Thymus (tissue), 11 donors: ENCODE measurements at regions not wholly inside any gene's neighbourhood (a gene's known extent, or its start where the extent isn't known, plus 50 kb on each side); places are given as distances from the start of the nearest gene placed in this dataset.

Experiments
- DNase-seq, 9 donors: peaks; one replicate each; pipeline ENCODE4 v3.0.0-alpha.2; 2013; ENCODE audit warnings: low spot score in 9 of 9, low read depth in 6 of 9, missing footprints in 1 of 9
- H3K27ac ChIP-seq, 2 donors: one replicate each; pipeline ENCODE4 v1.5.1; 2013; ENCODE audit warnings: control low read depth in 1 of 2, low read depth in 1 of 2, low read length in 1 of 2, mild to moderate bottlenecking in 1 of 2, moderate library complexity in 1 of 2
- H3K27me3 ChIP-seq, 2 donors: one replicate each; pipeline ENCODE4 v1.5.1; 2013; ENCODE audit warnings: low read length in 1 of 2; ENCODE audit not compliant: control insufficient read depth in 2 of 2, insufficient read depth in 1 of 2
- H3K36me3 ChIP-seq, 2 donors: one replicate each; pipeline ENCODE4 v1.5.1; 2013; ENCODE audit warnings: low read length in 1 of 2, mild to moderate bottlenecking in 1 of 2, moderate library complexity in 1 of 2; ENCODE audit not compliant: control insufficient read depth in 2 of 2, insufficient read depth in 2 of 2
- H3K4me1 ChIP-seq, 2 donors: one replicate each; pipeline ENCODE4 v1.5.1; 2013; ENCODE audit warnings: low read length in 2 of 2; ENCODE audit not compliant: control insufficient read depth in 2 of 2, insufficient read depth in 2 of 2
- H3K4me3 ChIP-seq, 2 donors: one replicate each; pipeline ENCODE4 v1.5.1; 2013; ENCODE audit warnings: low read length in 2 of 2, control low read depth in 1 of 2, mild to moderate bottlenecking in 1 of 2
- H3K9me3 ChIP-seq, 2 donors: one replicate each; pipeline ENCODE4 v1.5.1; 2013; ENCODE audit warnings: low read length in 1 of 2, mild to moderate bottlenecking in 1 of 2; ENCODE audit not compliant: control insufficient read depth in 2 of 2, insufficient read depth in 1 of 2
- WGBS: extraction: QIAGEN DNeasy Blood & Tissue Kit; methylation state at CpG from one replicate; pipeline ENCODE4 v1.1.7; 2013; 5-methylcytosine and 5-hydroxymethylcytosine counted together
- donor health status: healthy.

DNA sequence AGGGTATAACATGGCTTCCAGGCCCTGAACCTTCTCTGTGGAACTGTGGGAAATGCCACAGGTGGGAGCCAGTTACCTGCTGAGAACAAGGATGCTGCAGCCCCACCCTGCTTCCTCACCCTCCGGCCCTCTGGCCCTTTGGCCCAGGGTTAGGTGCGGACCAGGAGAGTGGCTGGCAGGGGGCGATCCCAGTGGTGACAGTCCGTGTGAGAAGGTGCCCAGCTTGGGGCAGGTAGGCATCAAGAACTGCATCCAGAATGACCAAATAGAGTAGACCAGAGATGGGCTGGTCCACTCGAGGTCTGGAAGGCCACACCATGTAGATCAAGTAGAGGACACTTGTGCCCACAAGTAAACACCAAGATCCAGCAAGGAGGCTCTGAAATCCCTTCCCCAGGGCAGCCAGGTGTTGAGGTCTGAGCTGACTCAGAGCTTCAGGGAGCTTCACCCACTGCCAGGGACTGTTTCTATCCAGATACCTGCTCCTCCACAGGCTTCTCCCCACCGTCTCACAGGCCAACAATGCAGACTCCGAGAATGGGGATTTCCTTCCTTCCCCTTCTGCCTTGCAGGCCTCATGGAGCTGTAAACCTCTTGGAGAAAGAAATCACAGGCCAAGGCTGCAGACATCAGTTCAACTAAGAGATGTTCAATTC, 61.4 kb upstream of the ZSWIM6 start:
- DNase-seq = no peak
- no peak overlapping the region for H3K27ac ChIP-seq
- WGBS = 83% methylated on average over 7 of the region's 7 CpGs
- no peaks in the 10 kb centered on the region for H3K36me3 ChIP-seq
- no peaks in the 10 kb centered on the region for H3K9me3 ChIP-seq
- no peak overlapping the region for H3K4me3 ChIP-seq
- no peaks in the 10 kb centered on the region for H3K27me3 ChIP-seq
- H3K4me1 ChIP-seq = no peaks in the 10 kb centered on the region

DNA sequence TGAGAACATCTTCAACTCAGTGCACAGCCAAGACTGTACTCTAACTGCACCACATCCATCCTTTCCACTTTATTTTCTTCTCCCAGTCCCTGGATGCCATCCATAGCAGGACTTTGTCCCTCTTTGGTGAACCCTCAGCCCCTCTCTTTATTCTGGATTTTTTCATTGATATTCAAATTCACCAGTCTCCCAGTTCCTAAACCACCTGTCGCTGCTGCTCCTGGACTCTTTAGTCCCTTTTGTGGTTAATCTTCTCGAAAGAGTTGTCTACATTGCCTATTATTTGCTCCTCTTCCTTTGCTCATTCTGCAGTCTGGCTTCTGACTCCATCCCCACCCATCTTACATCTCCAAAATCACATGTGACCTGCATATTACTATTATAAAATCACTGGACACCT, 59.4 kb upstream of the ZSWIM6 start:
- no peaks in the 10 kb centered on the region for H3K27me3 ChIP-seq
- DNase-seq = no peak
- H3K4me1 ChIP-seq = peaks cover 4 to 9% of the 10 kb centered on the region in 2 donors
- no peak overlapping the region for H3K4me3 ChIP-seq
- H3K27ac ChIP-seq = no peak overlapping the region
- no peaks in the 10 kb centered on the region for H3K36me3 ChIP-seq
- no peaks in the 10 kb centered on the region for H3K9me3 ChIP-seq
- 90% methylated on average over 2 of the region's 2 CpGs for WGBS

DNA sequence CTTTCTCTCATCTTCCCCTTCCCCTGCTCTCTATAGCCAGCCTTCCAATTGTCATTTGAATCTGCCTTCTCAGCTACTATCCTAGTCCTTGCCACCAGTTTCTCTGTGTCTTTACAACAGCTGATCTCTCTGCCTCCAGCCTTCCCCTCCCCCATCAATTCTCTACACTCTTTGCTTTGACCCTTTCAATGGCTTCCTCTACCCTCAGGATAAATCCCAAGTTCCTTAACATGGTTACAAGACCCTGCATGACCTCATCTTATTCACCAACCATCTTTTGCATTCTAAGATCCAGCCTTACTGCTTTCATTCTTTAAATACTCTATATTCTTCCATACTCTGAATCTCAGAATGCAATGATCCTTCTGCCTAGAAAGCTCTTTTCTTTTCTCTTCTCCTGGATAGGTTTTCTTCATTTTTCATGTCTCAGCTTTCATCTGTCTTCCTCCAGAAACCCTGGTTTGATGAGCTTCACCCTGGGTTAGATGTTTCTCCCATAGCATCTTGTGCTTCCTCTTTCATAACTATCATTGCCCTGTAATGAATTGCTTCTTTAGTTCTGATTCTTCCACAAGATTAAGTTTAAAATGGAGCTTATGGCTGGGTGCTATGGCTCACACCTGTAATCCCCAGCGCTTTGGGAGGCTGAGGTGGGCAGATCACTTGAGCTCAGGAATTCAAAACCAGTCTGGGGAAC, 58.6 kb upstream of the ZSWIM6 start:
- peaks cover 4 to 9% of the 10 kb centered on the region in 2 donors for H3K4me1 ChIP-seq
- no peaks in the 10 kb centered on the region for H3K27me3 ChIP-seq
- H3K36me3 ChIP-seq = no peaks in the 10 kb centered on the region
- no peak overlapping the region for H3K4me3 ChIP-seq
- no peak for DNase-seq
- H3K9me3 ChIP-seq = no peaks in the 10 kb centered on the region
- H3K27ac ChIP-seq = no peak overlapping the region
- WGBS = 99% methylated on average over 1 of the region's 1 CpG

DNA sequence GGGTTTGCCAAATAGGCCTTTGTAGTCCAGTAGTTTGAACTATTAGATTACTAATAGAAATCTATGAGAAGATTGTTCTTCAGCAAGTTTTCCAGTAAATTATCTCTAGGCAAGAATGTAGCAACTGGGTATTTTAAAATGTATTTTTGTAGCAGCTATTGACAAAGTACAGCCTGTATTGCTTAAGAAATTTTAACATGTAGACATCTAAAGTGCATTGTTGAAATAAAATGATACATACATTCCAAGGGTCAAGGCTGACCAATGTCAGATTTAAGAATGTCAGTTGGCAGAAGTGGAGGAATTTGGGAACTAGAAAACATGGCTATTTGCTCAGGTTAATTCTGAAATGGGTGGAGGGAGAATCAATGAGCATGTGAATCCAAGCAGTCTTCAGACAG, 57.5 kb upstream of the ZSWIM6 start:
- no peak overlapping the region for H3K27ac ChIP-seq
- no peak for DNase-seq
- no peak overlapping the region for H3K4me3 ChIP-seq
- no peaks in the 10 kb centered on the region for H3K9me3 ChIP-seq
- no peaks in the 10 kb centered on the region for H3K27me3 ChIP-seq
- H3K36me3 ChIP-seq = no peaks in the 10 kb centered on the region
- peaks cover 4 to 9% of the 10 kb centered on the region in 2 donors for H3K4me1 ChIP-seq

DNA sequence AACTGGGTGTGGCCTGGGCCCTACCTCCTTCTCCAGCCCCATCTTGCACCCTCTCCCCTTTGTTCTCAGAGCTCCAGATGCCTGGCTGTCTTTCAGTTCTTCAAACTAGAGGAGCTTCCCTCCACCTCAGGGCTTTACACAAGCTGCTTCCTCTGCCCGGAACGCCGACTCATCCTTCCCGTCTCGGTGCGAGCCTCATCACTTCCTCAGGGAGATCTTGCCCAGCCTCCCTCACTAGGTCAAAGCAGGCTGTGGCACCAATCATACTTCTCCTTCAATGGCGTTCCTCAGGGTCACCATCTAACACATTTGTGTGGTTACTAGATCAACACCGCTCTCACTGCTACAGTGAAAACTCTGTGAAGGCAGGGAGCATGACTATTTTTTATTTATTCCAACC, 56.2 kb upstream of the ZSWIM6 start:
- 11% methylated on average over 8 of the region's 8 CpGs for WGBS
- Histone ChIP-seq H3K4me1 (peaks cover 4 to 9% of the 10 kb centered on the region in 2 donors), H3K36me3 (no peaks in the 10 kb centered on the region), H3K4me3 (no peak overlapping the region), H3K27me3 (no peaks in the 10 kb centered on the region), H3K9me3 (no peaks in the 10 kb centered on the region), H3K27ac (peak overlapping the region in 1 of 2 donors; percentile 26)
- peak in 1 of 9 donors; percentile 37 for DNase-seq

DNA sequence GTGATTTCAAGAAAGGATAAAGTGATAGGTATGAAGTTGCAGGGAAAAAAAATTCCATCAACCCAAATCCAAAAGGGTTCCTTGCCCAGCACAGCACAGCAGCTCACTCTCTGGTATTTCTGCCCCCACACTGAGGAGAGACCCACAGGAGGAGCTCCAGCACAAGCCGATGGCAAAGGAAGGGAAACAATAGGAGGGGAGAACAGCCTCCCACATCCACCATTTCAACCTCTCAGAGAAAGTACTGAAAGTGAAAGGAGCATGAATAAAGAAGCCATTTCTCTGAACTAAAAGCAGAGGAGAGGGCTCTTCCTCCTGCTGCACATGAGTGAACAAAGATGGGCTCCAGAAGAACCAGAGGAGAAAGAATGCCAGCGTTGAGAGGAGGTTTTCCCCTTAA, 54.9 kb upstream of the ZSWIM6 start:
- no peaks in the 10 kb centered on the region for H3K36me3 ChIP-seq
- no peak overlapping the region for H3K4me3 ChIP-seq
- no peaks in the 10 kb centered on the region for H3K9me3 ChIP-seq
- WGBS = 56% methylated on average over 2 of the region's 2 CpGs
- H3K27me3 ChIP-seq = no peaks in the 10 kb centered on the region
- peak in 1 of 9 donors; percentile 40 for DNase-seq
- H3K27ac ChIP-seq = peak overlapping the region; percentile 11 to 44
- peaks cover 4 to 9% of the 10 kb centered on the region in 2 donors for H3K4me1 ChIP-seq

DNA sequence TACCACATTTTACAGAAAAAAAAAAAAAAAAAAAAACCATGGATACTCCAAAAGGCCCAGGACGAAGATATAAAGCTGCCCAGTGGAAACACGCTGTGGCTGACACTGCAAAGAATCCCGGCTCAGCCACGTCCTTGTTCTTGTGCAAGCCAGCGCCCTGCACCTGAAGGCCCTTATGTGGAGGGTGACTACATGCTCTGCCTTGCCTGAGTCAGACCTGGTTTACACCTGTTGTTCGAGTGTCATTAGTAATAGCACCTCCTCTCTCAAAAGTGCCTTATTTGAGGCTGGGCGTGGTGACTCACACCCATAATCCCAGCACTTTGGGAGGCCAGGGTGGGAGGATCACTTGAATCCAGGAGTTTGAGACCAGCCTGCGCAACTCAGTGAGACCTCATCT, 54.3 kb upstream of the ZSWIM6 start:
- Histone ChIP-seq H3K36me3 (no peaks in the 10 kb centered on the region), H3K4me3 (no peak overlapping the region), H3K27ac (no peak overlapping the region), H3K4me1 (peaks cover 4 to 9% of the 10 kb centered on the region in 2 donors), H3K9me3 (no peaks in the 10 kb centered on the region), H3K27me3 (no peaks in the 10 kb centered on the region)
- 98% methylated on average over 8 of the region's 8 CpGs for WGBS
- DNase-seq = no peak

DNA sequence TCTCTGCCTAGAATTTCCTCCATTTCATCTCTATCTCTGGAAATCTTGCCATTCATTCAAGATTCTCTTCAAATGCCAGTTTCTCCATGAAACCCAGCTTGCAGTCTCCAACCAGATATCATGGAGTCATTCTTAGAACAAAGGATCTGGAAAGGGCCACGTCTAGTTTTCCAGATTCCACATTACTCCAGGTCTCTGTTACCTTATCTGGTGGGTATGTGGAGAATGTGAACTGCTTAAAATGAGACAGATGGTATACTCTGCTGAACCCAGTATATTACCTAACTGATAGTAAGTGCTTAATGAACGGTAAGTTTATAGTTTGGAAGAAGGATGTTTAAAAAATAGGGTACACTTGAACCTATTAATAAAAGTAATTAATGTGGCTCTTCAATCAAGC, 52.3 kb upstream of the ZSWIM6 start:
- no peak overlapping the region for H3K27ac ChIP-seq
- no peak overlapping the region for H3K4me3 ChIP-seq
- DNase-seq = no peak
- no peaks in the 10 kb centered on the region for H3K36me3 ChIP-seq
- peaks cover 4 to 9% of the 10 kb centered on the region in 2 donors for H3K4me1 ChIP-seq
- no peaks in the 10 kb centered on the region for H3K27me3 ChIP-seq
- WGBS = 96% methylated on average over 2 of the region's 2 CpGs
- no peaks in the 10 kb centered on the region for H3K9me3 ChIP-seq

DNA sequence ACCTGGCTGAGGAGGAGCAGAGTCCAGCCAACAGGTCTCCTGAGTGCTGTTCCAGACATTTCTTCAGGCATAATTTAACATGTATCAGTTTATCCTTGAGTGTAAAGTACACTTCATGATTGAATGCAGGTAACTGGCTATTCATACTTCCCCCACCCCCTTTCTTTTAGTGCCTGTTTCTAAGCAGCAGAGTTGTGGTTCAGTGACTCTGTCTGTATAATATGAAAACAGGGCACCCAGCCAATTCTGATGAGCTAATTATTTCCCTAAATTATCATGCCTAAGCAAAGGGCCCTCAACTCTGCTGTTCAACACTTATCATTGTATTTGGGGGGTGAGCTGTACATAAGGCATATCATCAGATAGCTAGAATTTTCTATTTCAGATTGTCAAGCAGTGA, 51.9 kb upstream of the ZSWIM6 start:
- Histone ChIP-seq H3K4me3 (no peak overlapping the region), H3K9me3 (no peaks in the 10 kb centered on the region), H3K36me3 (no peaks in the 10 kb centered on the region), H3K27me3 (no peaks in the 10 kb centered on the region), H3K4me1 (peaks cover 4 to 9% of the 10 kb centered on the region in 2 donors), H3K27ac (no peak overlapping the region)
- peak in 1 of 9 donors; percentile 26 for DNase-seq
